GM12878 (cell line): ENCODE measurements at regions not wholly inside any gene's neighbourhood (a gene's known extent, or its start where the extent isn't known, plus 50 kb on each side); places are given as distances from the start of the nearest gene placed in this dataset.

Experiments
- ATAC-seq: fragments of 200-7000 bp; cut with Tn5 transposase; 3 replicates; pipeline ENCODE4 v1.9.1; 2020; ENCODE audit warnings: mild to moderate bottlenecking, moderate library complexity
- BruUV-seq: library from RNA; stranded (reverse); fragments of 400-500 nt; replicated peaks from 2 replicates; lab custom pipeline; 2021; lab: Mats Ljungman, UMichigan
- CTCF ChIA-PET: fragments of 300-600 bp; sonication (Branson Sonifier 250); formaldehyde crosslinking; extraction: SDS; loops from one replicate; lab custom pipeline; 2021; ENCODE audit warnings: inconsistent platforms; lab: Yijun Ruan, JAX
- POLR2A ChIA-PET: fragments of 350-600 bp; formaldehyde crosslinking; extraction: SDS; loops from one replicate; lab custom pipeline; 2021; ENCODE audit warnings: inconsistent platforms; lab: Charles Lee
- RAD21 ChIA-PET: fragments of 300-600 bp; sonication (Branson Sonifier 250); formaldehyde crosslinking; loops from one replicate; lab custom pipeline; 2023; ENCODE audit warnings: antibody characterized with exemption; ENCODE audit not compliant: unreplicated experiment; lab: Charles Lee
- SMC1A ChIA-PET: fragments of 300-600 bp; sonication (Branson Sonifier 250); formaldehyde crosslinking; loops from one replicate; lab custom pipeline; 2023; ENCODE audit not compliant: unreplicated experiment, uncharacterized antibody; lab: Charles Lee
- DNase-seq: peaks from one replicate; pipeline ENCODE4 v3.0.0-alpha.2; 2011; ENCODE audit warnings: low read depth, low spot score
- FAIRE-seq: peaks from 3 replicates; lab custom pipeline; 2011; peaks lifted over from hg19 to GRCh38; lab: Jason Lieb, UNC
- H2AFZ ChIP-seq: 2 replicates; pipeline ENCODE4 v1.6.0; 2011; ENCODE audit warnings: low read depth, low read length, control low read depth; ENCODE audit not compliant: control insufficient read depth
- H3K27ac ChIP-seq: 2 replicates; pipeline ENCODE4 v1.5.1; 2011; ENCODE audit warnings: control low read depth; ENCODE audit not compliant: control insufficient read depth, insufficient read depth
- H3K27me3 ChIP-seq, 2 experiments: replicated peaks in 1 of 2; 2 replicates each; pipeline versions ENCODE4 v1.6.0 to v1.6.1; 2011; ENCODE audit warnings: low read length in 1 of 2; ENCODE audit not compliant: control insufficient read depth in 2 of 2, insufficient read depth in 2 of 2
- H3K36me3 ChIP-seq, 2 experiments: 2 replicates each; pipeline ENCODE4 v1.5.1; 2011; ENCODE audit warnings: low read length in 1 of 2; ENCODE audit not compliant: control insufficient read depth in 2 of 2, insufficient read depth in 2 of 2
- H3K4me1 ChIP-seq: 2 replicates; pipeline ENCODE4 v1.6.1; 2011; ENCODE audit warnings: mild to moderate bottlenecking, low read length, moderate library complexity, mixed read lengths; ENCODE audit not compliant: control insufficient read depth, insufficient read depth
- H3K4me2 ChIP-seq: 2 replicates; pipeline ENCODE4 v1.6.0; 2011; ENCODE audit warnings: control low read depth; ENCODE audit not compliant: control insufficient read depth, insufficient read depth
- H3K4me3 ChIP-seq: fragments of 200-600 bp; sonication (generic); 2 replicates; pipeline ENCODE4 v1.5.1; 2016
- H3K79me2 ChIP-seq: 2 replicates; pipeline ENCODE4 v1.6.0; 2011; ENCODE audit warnings: low read length; ENCODE audit not compliant: control insufficient read depth, insufficient read depth
- H3K9ac ChIP-seq: 2 replicates; pipeline ENCODE4 v1.8.0; 2011; ENCODE audit warnings: low read length, control low read depth, mixed read lengths; ENCODE audit not compliant: control insufficient read depth, insufficient read depth
- H3K9me3 ChIP-seq: replicated peaks from 3 replicates; pipeline ENCODE4 v1.5.1; 2011; ENCODE audit warnings: mild to moderate bottlenecking, low read length; ENCODE audit not compliant: control insufficient read depth, insufficient read depth
- H4K20me1 ChIP-seq: 2 replicates; pipeline ENCODE4 v1.6.0; 2011; ENCODE audit not compliant: control insufficient read depth, insufficient read depth
- CREB1 ChIP-seq: IDR thresholded peaks from 2 replicates; pipeline ENCODE4 v1.6.1; 2012; ENCODE audit warnings: low read depth, mild to moderate bottlenecking, inconsistent platforms
- CREM ChIP-seq: IDR thresholded peaks from 2 replicates; pipeline ENCODE4 v1.6.1; 2014; ENCODE audit warnings: antibody characterized with exemption, low read depth
- IKZF1 ChIP-seq: fragments of 450-650 bp; conservative IDR thresholded peaks from 2 replicates; pipeline ENCODE4 v1.6.1; 2017; ENCODE audit warnings: antibody characterized with exemption, mild to moderate bottlenecking
- KAT2A ChIP-seq: conservative IDR thresholded peaks from 2 replicates; pipeline ENCODE4 v1.6.1; 2011; ENCODE audit warnings: low read depth, low read length; ENCODE audit not compliant: control insufficient read depth
- KLF5 ChIP-seq: fragments of 450-650 bp; IDR thresholded peaks from 2 replicates; pipeline ENCODE4 v1.6.1; 2014; ENCODE audit warnings: mild to moderate bottlenecking; ENCODE audit not compliant: partially characterized antibody
- NR2F1 ChIP-seq: fragments of 450-650 bp; conservative IDR thresholded peaks from 2 replicates; pipeline ENCODE4 v1.6.1; 2017; ENCODE audit warnings: mild to moderate bottlenecking
- NRF1 ChIP-seq: conservative IDR thresholded peaks from 2 replicates; pipeline ENCODE4 v1.6.1; 2011; ENCODE audit warnings: mild to moderate bottlenecking, low read depth, low read length, improper control_type of control experiment
- PML ChIP-seq: IDR thresholded peaks from 2 replicates; pipeline ENCODE4 v1.6.1; 2012; ENCODE audit warnings: low read length, inconsistent platforms
- SMAD5 ChIP-seq: IDR thresholded peaks from 2 replicates; pipeline ENCODE4 v1.6.1; 2016; ENCODE audit warnings: antibody characterized with exemption, low read depth
- SRF ChIP-seq, 2 experiments: IDR thresholded peaks; 2 replicates each; pipeline ENCODE4 v1.6.1; 2011; ENCODE audit warnings: low read depth in 2 of 2, low read length in 2 of 2, mild to moderate bottlenecking in 1 of 2, moderate library complexity in 1 of 2
- STAT1 ChIP-seq: fragments of 450-650 bp; conservative IDR thresholded peaks from 2 replicates; pipeline ENCODE4 v1.6.1; 2014; ENCODE audit warnings: antibody characterized with exemption, mild to moderate bottlenecking
- TBL1XR1 ChIP-seq: IDR thresholded peaks from 2 replicates; pipeline ENCODE4 v1.6.1; 2012; ENCODE audit warnings: low read depth, low read length, improper control_type of control experiment
- WGBS: methylation state at CpG from one replicate; pipeline ENCODE4 v1.1.6; 2016; ENCODE audit warnings: low lambda C conversion rate; ENCODE audit not compliant: insufficient replicate concordance, insufficient coverage; ENCODE audit errors: missing lambda C conversion rate; 5-methylcytosine and 5-hydroxymethylcytosine counted together
- in situ Hi-C: fragments of 300-500 bp; cut with MboI; formaldehyde crosslinking; loops from 9 replicates; pipeline ENCODE4 v1.14.3; 2018; ENCODE audit warnings: mixed read lengths
- intact Hi-C: fragments of 100-400 bp; cut with micrococcal nuclease; formaldehyde crosslinking; loops from one replicate; pipeline ENCODE4 v1.14.2; 2022; ENCODE audit not compliant: unreplicated experiment
- TF ChIP-seq, protein P1 (sequence below): fragments of 450-650 bp; IDR thresholded peaks from 2 replicates; pipeline ENCODE4 v1.6.1; 2017; ENCODE audit warnings: borderline replicate concordance
- TF ChIP-seq, protein P2 (sequence below): fragments of 450-650 bp; IDR thresholded peaks from 2 replicates; pipeline ENCODE4 v1.6.1; 2016; ENCODE audit warnings: mild to moderate bottlenecking
- TF ChIP-seq, protein P3 (sequence below): fragments of 450-650 bp; IDR thresholded peaks from 2 replicates; pipeline ENCODE4 v1.6.1; 2018; ENCODE audit warnings: borderline replicate concordance, mild to moderate bottlenecking; ENCODE audit not compliant: partially characterized antibody
- TF ChIP-seq, protein P4 (sequence below): IDR thresholded peaks from 2 replicates; pipeline ENCODE4 v1.6.1; 2011; ENCODE audit warnings: borderline replicate concordance, low read depth, mild to moderate bottlenecking, moderate library complexity, mixed read lengths, low read length; ENCODE audit not compliant: insufficient read depth; ENCODE audit errors: extremely low read length

DNA sequence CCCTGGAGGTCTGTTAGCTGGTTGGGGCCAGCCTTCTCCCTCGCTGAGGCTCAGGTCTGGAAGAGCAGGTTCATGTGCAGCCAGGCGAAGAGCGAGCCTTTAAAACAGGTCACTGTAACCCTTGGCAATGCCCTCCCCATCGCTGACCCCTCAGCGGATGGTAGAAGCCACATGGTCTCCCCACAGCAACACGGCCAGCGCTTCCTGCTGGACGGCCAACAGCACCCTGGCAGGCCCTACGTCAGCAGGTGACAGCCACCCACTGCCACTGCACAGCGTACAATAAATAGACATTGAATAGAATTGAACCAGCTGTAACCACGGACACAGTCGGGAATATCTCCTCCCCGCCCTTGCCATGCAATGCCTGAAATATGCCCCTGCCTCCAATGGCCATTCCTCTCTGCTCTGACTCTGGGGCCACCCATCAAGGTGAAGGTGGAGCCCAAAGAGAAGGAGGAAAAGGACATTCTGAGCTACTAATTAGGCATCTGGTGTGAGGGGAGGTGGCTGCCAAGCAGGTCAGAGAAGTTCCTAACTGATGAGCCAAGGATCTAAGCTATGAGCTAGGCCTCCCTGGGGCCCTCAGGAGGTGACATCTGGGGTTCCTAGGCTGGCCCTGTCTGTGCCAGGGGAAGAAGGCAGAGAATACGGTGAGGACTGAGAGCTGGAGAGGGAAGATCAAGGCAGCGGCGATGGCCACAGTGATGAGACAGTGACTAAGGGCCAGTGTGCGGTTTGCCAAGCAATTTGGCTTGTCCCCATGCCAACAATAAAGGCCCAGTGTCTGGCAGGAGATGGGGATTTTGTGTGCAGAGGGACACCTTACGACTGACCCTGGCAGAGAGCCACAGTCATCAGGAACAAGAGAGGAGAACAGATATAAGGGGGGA is 202.3 kb downstream of the BCOR start:
- ATAC-seq (no peak), FAIRE-seq (no peak), DNase-seq (no peak)
- BruUV-seq, result no TSS peak
- ChIA-PET RAD21 (no interaction called here), CTCF (no interaction called here), SMC1A (no interaction called here), POLR2A (no interaction called here)
- H4K20me1 ChIP-seq, result no peaks in the 10 kb centered on the region
- no peaks in the 10 kb centered on the region for H3K79me2 ChIP-seq
- no peak overlapping the region for H3K4me2 ChIP-seq
- 60% methylated on average over 18 of the region's 18 CpGs for WGBS
- in situ Hi-C loops, result no loop called here
- no peaks in the 10 kb centered on the region for H3K36me3 ChIP-seq
- H3K9me3 ChIP-seq, result no peaks in the 10 kb centered on the region; the same call in 2 of the 3 replicates
- H3K9ac ChIP-seq, result no peak overlapping the region
- peaks cover 24% of the 10 kb centered on the region for H3K4me1 ChIP-seq
- no peak overlapping the region for H2AFZ ChIP-seq
- no peaks in the 10 kb centered on the region for H3K27me3 ChIP-seq
- intact Hi-C loops, result no loop called here
- no peak overlapping the region for H3K4me3 ChIP-seq
- no peak overlapping the region for H3K27ac ChIP-seq
- TF ChIP-seq KLF5 (no peak), PML (no peak), SMAD5 (no peak), IKZF1 (no peak), STAT1 (no peak), KAT2A (no peak), NRF1 (no peak), TBL1XR1 (no peak), CREM (no peak), NR2F1 (no peak), CREB1 (no peak), SRF (IDR thresholded peaks at IDR 0.05; ENCODE audit: low read depth in 2 of 2, low read length in 2 of 2) (no peak)
- TF ChIP-seq, protein P1, sequence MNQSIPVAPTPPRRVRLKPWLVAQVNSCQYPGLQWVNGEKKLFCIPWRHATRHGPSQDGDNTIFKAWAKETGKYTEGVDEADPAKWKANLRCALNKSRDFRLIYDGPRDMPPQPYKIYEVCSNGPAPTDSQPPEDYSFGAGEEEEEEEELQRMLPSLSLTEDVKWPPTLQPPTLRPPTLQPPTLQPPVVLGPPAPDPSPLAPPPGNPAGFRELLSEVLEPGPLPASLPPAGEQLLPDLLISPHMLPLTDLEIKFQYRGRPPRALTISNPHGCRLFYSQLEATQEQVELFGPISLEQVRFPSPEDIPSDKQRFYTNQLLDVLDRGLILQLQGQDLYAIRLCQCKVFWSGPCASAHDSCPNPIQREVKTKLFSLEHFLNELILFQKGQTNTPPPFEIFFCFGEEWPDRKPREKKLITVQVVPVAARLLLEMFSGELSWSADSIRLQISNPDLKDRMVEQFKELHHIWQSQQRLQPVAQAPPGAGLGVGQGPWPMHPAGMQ, result no peak
- TF ChIP-seq, protein P2, sequence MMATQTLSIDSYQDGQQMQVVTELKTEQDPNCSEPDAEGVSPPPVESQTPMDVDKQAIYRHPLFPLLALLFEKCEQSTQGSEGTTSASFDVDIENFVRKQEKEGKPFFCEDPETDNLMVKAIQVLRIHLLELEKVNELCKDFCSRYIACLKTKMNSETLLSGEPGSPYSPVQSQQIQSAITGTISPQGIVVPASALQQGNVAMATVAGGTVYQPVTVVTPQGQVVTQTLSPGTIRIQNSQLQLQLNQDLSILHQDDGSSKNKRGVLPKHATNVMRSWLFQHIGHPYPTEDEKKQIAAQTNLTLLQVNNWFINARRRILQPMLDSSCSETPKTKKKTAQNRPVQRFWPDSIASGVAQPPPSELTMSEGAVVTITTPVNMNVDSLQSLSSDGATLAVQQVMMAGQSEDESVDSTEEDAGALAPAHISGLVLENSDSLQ, result no peak
- TF ChIP-seq, protein P3, sequence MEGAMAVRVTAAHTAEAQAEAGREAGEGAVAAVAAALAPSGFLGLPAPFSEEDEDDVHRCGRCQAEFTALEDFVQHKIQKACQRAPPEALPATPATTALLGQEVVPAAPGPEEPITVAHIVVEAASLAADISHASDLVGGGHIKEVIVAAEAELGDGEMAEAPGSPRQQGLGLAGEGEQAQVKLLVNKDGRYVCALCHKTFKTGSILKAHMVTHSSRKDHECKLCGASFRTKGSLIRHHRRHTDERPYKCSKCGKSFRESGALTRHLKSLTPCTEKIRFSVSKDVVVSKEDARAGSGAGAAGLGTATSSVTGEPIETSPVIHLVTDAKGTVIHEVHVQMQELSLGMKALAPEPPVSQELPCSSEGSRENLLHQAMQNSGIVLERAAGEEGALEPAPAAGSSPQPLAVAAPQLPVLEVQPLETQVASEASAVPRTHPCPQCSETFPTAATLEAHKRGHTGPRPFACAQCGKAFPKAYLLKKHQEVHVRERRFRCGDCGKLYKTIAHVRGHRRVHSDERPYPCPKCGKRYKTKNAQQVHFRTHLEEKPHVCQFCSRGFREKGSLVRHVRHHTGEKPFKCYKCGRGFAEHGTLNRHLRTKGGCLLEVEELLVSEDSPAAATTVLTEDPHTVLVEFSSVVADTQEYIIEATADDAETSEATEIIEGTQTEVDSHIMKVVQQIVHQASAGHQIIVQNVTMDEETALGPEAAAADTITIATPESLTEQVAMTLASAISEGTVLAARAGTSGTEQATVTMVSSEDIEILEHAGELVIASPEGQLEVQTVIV, result no peak
- TF ChIP-seq, protein P4, sequence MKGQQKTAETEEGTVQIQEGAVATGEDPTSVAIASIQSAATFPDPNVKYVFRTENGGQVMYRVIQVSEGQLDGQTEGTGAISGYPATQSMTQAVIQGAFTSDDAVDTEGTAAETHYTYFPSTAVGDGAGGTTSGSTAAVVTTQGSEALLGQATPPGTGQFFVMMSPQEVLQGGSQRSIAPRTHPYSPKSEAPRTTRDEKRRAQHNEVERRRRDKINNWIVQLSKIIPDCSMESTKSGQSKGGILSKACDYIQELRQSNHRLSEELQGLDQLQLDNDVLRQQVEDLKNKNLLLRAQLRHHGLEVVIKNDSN, result no peak
